Prostate gland (tissue), 2 donors: ENCODE measurements at regions not wholly inside any gene's neighbourhood (a gene's known extent, or its start where the extent isn't known, plus 50 kb on each side); places are given as distances from the start of the nearest gene placed in this dataset.
A peak's percentile ranks its signal among the peaks of the same experiment; 100 is the strongest.
"Not testable (repeated sequence)": the region's sequence is repeated elsewhere in the genome, so short reads cannot be mapped to it uniquely, and the experiment has no call there.

Source experiments
- DNase-seq: peaks from one replicate; pipeline ENCODE4 v3.0.0-alpha.2; 2019; ENCODE audit warnings: low spot score
- H3K27ac ChIP-seq, 2 donors: fragments of 200-600 bp; sonication (generic); 2 replicates each; pipeline ENCODE4 v1.5.1; 2017 to 2019
- H3K27me3 ChIP-seq: fragments of 200-600 bp; sonication (generic); replicated peaks from 2 replicates; pipeline ENCODE4 v1.5.1; 2019; ENCODE audit not compliant: insufficient read depth
- H3K36me3 ChIP-seq, 2 donors: fragments of 200-600 bp; sonication (generic); 1 replicate in 1 of 2; 2 replicates in 1 of 2; pipeline versions ENCODE4 v1.5.1 to v1.8.1; 2017 to 2019
- H3K4me1 ChIP-seq: fragments of 200-600 bp; sonication (generic); replicated peaks from 2 replicates; pipeline ENCODE4 v1.5.1; 2019
- H3K4me3 ChIP-seq, 2 donors: fragments of 200-600 bp; sonication (generic); 2 replicates each; pipeline ENCODE4 v1.5.1; 2017 to 2019
- H3K9me3 ChIP-seq: fragments of 200-600 bp; sonication (generic); 2 replicates; pipeline ENCODE4 v1.5.1; 2017
- POLR2A ChIP-seq: fragments of 450-650 bp; IDR thresholded peaks from one replicate; pipeline ENCODE4 v1.6.1; 2016; ENCODE audit warnings: antibody characterized with exemption, mild to moderate bottlenecking
- POLR2AphosphoS5 ChIP-seq: sonication (generic); formaldehyde crosslinking; IDR thresholded peaks from one replicate; pipeline ENCODE4 v1.6.1; 2017; ENCODE audit warnings: antibody characterized with exemption
- WGBS: methylation state at CpG from one replicate; pipeline ENCODE4 v1.1.5; 2018; 5-methylcytosine and 5-hydroxymethylcytosine counted together
- intact Hi-C: fragments of 100-400 bp; cut with DNase I; formaldehyde crosslinking; loops from one replicate; pipeline ENCODE4 v1.14.2; 2022
- TF ChIP-seq, protein P1 (sequence below), 4 experiments: fragments of 200-600 bp in 2 of 4; fragments of 450-650 bp in 2 of 4; sonication (generic) in 2 of 4; IDR thresholded peaks; 1 replicate in 3 of 4; 2 replicates in 1 of 4; pipeline ENCODE4 v1.5.1; 2016 to 2019; ENCODE audit warnings: antibody characterized with exemption in 4 of 4, mild to moderate bottlenecking in 2 of 4, moderate library complexity in 2 of 4

DNA sequence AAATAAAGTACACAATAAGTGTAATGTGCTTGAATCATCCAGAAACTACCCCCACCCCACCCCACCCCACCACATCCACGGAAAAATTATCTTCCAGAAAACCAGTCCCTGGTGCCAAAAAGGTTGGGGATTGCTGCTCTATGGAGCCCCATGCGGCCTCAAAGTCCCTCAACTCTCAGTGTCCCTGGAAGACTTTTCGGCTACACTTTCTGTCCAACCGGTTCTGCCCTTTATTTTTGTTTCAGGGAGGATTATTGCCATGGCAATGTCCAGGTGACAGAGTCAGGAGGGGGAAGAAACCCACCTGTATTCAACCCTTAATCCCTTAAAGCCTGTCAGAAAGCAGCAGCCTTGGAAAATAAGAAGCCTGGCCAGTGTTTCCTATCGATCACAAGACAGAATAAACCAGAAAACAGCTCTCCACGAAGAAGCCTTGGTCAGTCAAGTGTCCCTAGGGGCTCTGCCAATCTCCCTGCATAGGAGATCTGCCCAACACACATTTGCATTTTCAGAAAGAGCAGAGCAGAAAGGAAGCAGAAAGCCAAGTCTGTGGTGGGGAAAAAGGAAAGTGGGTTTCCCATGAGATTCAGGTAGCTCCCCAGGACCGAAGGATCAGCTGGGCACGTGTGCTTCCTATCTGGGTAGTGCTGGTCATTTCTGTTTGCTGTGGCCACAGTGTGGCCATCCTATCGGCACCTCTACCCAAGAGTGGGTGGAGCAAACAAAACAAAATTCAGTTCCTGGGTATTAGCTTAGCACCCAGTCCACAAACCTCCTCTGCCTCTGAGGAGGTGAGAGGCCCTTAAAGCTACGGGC is 342.7 kb downstream of the SOX9 start:
- no peak overlapping the region for H3K4me3 ChIP-seq
- 48% methylated on average over 10 of the region's 10 CpGs for WGBS
- intact Hi-C loops, result no loop called here
- no peaks in the 10 kb centered on the region for H3K9me3 ChIP-seq
- TF ChIP-seq POLR2AphosphoS5 (peak; percentile 66), POLR2A (no peak)
- TF ChIP-seq, protein P1, sequence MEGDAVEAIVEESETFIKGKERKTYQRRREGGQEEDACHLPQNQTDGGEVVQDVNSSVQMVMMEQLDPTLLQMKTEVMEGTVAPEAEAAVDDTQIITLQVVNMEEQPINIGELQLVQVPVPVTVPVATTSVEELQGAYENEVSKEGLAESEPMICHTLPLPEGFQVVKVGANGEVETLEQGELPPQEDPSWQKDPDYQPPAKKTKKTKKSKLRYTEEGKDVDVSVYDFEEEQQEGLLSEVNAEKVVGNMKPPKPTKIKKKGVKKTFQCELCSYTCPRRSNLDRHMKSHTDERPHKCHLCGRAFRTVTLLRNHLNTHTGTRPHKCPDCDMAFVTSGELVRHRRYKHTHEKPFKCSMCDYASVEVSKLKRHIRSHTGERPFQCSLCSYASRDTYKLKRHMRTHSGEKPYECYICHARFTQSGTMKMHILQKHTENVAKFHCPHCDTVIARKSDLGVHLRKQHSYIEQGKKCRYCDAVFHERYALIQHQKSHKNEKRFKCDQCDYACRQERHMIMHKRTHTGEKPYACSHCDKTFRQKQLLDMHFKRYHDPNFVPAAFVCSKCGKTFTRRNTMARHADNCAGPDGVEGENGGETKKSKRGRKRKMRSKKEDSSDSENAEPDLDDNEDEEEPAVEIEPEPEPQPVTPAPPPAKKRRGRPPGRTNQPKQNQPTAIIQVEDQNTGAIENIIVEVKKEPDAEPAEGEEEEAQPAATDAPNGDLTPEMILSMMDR (IDR thresholded peaks at IDR 0.05), result peak in 1 of 4 experiments; percentile 8
- H3K27me3 ChIP-seq, result no peaks in the 10 kb centered on the region
- H3K4me1 ChIP-seq, result peaks cover 10% of the 10 kb centered on the region
- peak; percentile 66 for DNase-seq
- H3K36me3 ChIP-seq, result no peaks in the 10 kb centered on the region
- H3K27ac ChIP-seq, result peak overlapping the region; percentile 62 to 65

DNA sequence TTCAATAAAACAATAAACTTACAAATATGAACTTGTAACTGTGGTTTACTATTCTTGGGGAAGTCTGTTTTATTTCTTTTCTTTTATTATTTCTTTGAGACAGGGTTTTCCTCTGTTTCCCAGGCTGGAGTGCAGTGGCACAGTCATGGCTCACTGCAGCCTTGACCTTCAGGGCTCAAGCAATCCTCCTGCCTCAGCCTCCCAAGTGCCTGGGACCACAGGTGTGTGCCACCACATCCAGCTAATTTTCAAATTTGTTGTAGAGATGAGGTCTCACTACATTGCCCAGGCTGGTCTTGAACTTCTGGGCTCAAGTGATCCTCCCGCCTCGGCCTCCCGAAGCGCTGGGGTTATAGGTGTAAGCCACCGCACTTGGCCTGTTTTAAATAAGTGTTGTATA is 343.4 kb downstream of the SOX9 start:
- Histone ChIP-seq H3K4me1 (peaks cover 12% of the 10 kb centered on the region), H3K27ac (peak overlapping the region in 1 of 2 donors; percentile 65)
- H3K36me3 ChIP-seq, H3K4me3 ChIP-seq, intact Hi-C loops, DNase-seq, H3K27me3 ChIP-seq, H3K9me3 ChIP-seq: not testable (repeated sequence)
- WGBS, result 95% methylated on average over 5 of the region's 5 CpGs

DNA sequence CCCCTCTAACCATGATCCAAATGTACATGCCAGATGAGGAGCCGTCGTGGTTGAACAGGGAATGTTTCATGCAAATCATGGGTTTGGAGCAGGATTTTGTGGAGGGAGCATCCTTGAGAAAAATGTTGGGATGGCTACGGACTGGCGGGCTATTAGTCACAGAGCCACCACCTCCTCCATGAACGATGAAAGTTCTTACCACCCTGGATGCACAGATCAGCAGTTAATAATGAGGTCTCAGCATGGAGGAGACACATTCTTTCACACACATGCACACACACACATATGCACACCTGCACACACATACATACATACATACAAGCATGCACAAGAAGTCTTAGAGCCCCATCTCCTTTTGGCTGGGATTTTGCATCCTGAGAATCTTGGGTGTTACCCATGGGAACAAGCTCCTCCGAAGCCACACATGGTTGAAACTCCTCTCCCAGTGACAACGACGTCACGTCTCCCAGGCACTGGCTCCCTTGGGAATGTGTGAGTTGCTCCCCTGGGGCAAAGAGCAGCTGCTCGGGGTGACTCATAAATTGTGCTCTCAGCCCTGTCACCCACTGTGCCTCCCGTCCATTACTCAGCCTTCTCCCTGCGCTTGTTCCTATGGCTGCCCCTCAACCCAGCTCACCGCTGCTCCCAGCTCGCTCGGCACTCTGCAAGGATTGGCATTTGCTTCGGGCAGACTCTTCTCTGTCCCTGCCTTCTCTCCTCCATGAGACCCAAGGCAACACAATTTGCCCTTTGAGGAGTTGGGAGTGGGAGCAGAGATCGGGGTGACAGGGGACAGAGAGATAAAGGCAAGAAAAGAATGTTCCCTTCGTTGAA is 344.6 kb downstream of the SOX9 start:
- Histone ChIP-seq H3K4me1 (peaks cover 12% of the 10 kb centered on the region), H3K27ac (peak overlapping the region in 1 of 2 donors; percentile 65), H3K4me3 (no peak overlapping the region), H3K9me3 (no peaks in the 10 kb centered on the region), H3K36me3 (no peaks in the 10 kb centered on the region), H3K27me3 (no peaks in the 10 kb centered on the region)
- no peak for DNase-seq
- intact Hi-C loops, result no loop called here
- TF ChIP-seq POLR2AphosphoS5 (no peak), POLR2A (no peak)
- TF ChIP-seq, protein P1 (IDR thresholded peaks at IDR 0.05), result no peak
- 58% methylated on average over 18 of the region's 18 CpGs for WGBS

DNA sequence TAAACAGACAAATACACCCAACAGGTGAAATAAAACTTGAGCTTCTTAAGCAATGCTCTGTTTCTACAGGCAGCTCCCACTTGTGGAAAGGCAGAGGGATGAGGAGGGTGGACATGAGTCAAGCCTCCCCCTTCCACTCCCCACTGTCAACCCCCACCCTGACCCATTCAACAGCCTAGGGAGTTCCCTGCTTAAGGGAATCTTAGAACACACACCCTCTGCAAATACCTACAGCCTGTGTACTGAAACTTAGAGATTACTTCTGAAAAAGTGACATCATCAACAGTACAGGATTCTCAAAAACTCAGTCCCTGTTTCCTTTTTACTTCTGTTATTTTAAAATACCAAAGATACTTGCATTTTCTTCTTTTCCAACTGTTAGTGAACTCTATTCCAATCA is 345.4 kb downstream of the SOX9 start:
- no peak for TF ChIP-seq POLR2AphosphoS5
- TF ChIP-seq POLR2A, result no peak
- TF ChIP-seq, protein P1 (IDR thresholded peaks at IDR 0.05), result no peak
- Histone ChIP-seq H3K27me3 (no peaks in the 10 kb centered on the region), H3K4me3 (no peak overlapping the region), H3K9me3 (no peaks in the 10 kb centered on the region), H3K36me3 (no peaks in the 10 kb centered on the region), H3K4me1 (peaks cover 12% of the 10 kb centered on the region), H3K27ac (peak overlapping the region in 1 of 2 donors; percentile 65)
- no peak for DNase-seq
- intact Hi-C loops, result no loop called here

DNA sequence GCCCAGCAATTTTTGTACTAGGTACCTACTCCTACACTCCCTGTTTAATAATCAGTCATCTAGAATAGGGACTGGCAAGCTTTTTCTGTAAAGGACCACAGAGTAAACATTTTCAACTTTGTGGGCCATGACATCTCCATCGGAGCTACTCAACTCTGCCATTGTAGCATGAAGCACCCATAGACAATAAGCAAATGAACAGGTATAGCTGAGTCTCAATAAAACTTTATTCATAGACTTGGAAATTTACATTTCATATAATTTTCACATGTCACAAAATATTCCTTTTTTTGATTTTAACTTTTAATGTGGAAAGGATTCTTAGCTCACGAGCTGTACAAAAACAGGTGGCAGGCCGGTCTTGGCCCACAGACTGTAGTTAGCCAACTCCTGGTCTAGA is 345.8 kb downstream of the SOX9 start:
- intact Hi-C loops, result no loop called here
- WGBS, result 84% methylated on average over 3 of the region's 3 CpGs
- Histone ChIP-seq H3K27ac (no peak overlapping the region), H3K4me1 (peaks cover 12% of the 10 kb centered on the region), H3K36me3 (no peaks in the 10 kb centered on the region), H3K27me3 (no peaks in the 10 kb centered on the region), H3K4me3 (no peak overlapping the region), H3K9me3 (no peaks in the 10 kb centered on the region)
- no peak for DNase-seq
- TF ChIP-seq, protein P1 (IDR thresholded peaks at IDR 0.05), result no peak
- TF ChIP-seq POLR2AphosphoS5 (no peak), POLR2A (no peak)
